Ascending aorta (tissue), 2 donors: ENCODE measurements at regions not wholly inside any gene's neighbourhood (a gene's known extent, or its start where the extent isn't known, plus 50 kb on each side); places are given as distances from the start of the nearest gene placed in this dataset.

Experiments
- DNase-seq, 2 donors: peaks; one replicate each; pipeline ENCODE4 v3.0.0-alpha.2; 2019; ENCODE audit warnings: low spot score in 2 of 2
- H3K27ac ChIP-seq, 2 donors: fragments of 200-600 bp; sonication (generic); one replicate each; pipeline ENCODE4 v1.5.1; 2016 to 2017; ENCODE audit warnings: mild to moderate bottlenecking in 1 of 2
- H3K27me3 ChIP-seq: fragments of 200-600 bp; sonication (generic); one replicate; pipeline ENCODE4 v1.5.1; 2017
- H3K36me3 ChIP-seq, 2 donors: fragments of 200-600 bp; sonication (generic); one replicate each; pipeline ENCODE4 v1.5.1; 2016
- H3K4me1 ChIP-seq, 2 donors: fragments of 200-600 bp; sonication (generic); one replicate each; pipeline ENCODE4 v1.5.1; 2016 to 2017; ENCODE audit warnings: mild to moderate bottlenecking in 1 of 2
- H3K4me3 ChIP-seq, 2 donors: fragments of 200-600 bp; sonication (generic); one replicate each; pipeline ENCODE4 v1.5.1; 2016 to 2017; ENCODE audit warnings: mild to moderate bottlenecking in 1 of 2
- H3K9me3 ChIP-seq, 2 donors: fragments of 200-600 bp; sonication (generic); one replicate each; pipeline ENCODE4 v1.5.1; 2016
- intact Hi-C: fragments of 100-400 bp; cut with DNase I; formaldehyde crosslinking; loops from one replicate; pipeline ENCODE4 v1.15.1; 2023
- TF ChIP-seq, protein P1 (sequence below), 3 experiments: fragments of 200-600 bp in 2 of 3; fragments of 450-650 bp in 1 of 3; sonication (generic) in 2 of 3; IDR thresholded peaks; one replicate each; pipeline ENCODE4 v1.5.1; 2016 to 2019; ENCODE audit warnings: antibody characterized with exemption in 3 of 3, mild to moderate bottlenecking in 1 of 3, moderate library complexity in 1 of 3

- TF ChIP-seq, protein P1, sequence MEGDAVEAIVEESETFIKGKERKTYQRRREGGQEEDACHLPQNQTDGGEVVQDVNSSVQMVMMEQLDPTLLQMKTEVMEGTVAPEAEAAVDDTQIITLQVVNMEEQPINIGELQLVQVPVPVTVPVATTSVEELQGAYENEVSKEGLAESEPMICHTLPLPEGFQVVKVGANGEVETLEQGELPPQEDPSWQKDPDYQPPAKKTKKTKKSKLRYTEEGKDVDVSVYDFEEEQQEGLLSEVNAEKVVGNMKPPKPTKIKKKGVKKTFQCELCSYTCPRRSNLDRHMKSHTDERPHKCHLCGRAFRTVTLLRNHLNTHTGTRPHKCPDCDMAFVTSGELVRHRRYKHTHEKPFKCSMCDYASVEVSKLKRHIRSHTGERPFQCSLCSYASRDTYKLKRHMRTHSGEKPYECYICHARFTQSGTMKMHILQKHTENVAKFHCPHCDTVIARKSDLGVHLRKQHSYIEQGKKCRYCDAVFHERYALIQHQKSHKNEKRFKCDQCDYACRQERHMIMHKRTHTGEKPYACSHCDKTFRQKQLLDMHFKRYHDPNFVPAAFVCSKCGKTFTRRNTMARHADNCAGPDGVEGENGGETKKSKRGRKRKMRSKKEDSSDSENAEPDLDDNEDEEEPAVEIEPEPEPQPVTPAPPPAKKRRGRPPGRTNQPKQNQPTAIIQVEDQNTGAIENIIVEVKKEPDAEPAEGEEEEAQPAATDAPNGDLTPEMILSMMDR (IDR thresholded peaks at IDR 0.05) = no peak
- intact Hi-C loops = no loop called here
Observed at GRCh38 chr13:44188257-44188656, 185.4 kb upstream of the SERP2 start.

GRCh38 chr13:44189085-44189484 is 184.5 kb upstream of the SERP2 start:
- Histone ChIP-seq H3K4me1 (peaks cover 0 to 2% of the 10 kb centered on the region in 2 donors), H3K36me3 (no peaks in the 10 kb centered on the region), H3K27ac (no peak overlapping the region), H3K4me3 (no peak overlapping the region), H3K9me3 (no peaks in the 10 kb centered on the region), H3K27me3 (no peaks in the 10 kb centered on the region)
- DNase-seq = no peak
- TF ChIP-seq, protein P1 (IDR thresholded peaks at IDR 0.05) = no peak
- intact Hi-C loops = no loop called here

More at GRCh38 chr13:44188257-44188656, 185.4 kb upstream of the SERP2 start:
- H3K9me3 ChIP-seq = no peaks in the 10 kb centered on the region
- H3K36me3 ChIP-seq = no peaks in the 10 kb centered on the region
- no peak overlapping the region for H3K4me3 ChIP-seq
- no peak for DNase-seq
- H3K4me1 ChIP-seq = peaks cover 0 to 2% of the 10 kb centered on the region in 2 donors
- no peak overlapping the region for H3K27ac ChIP-seq
- H3K27me3 ChIP-seq = no peaks in the 10 kb centered on the region

- Histone ChIP-seq H3K27ac (no peak overlapping the region), H3K27me3 (no peaks in the 10 kb centered on the region), H3K9me3 (no peaks in the 10 kb centered on the region), H3K36me3 (no peaks in the 10 kb centered on the region), H3K4me3 (peak overlapping the region; percentile 24 to 39), H3K4me1 (peaks cover 0 to 2% of the 10 kb centered on the region in 2 donors)
- TF ChIP-seq, protein P1 (IDR thresholded peaks at IDR 0.05) = no peak
- DNase-seq = no peak
- intact Hi-C loops = loop anchor here (1.0 to 10.0 kb wide), 2 partner anchors 246 to 286 kb away; no protein-coding TSS in a partner anchor
Observed at GRCh38 chr13:44191103-44191502, 182.5 kb upstream of the SERP2 start.

- intact Hi-C loops = loop anchor here (1.0 to 10.0 kb wide), 2 partner anchors 246 to 287 kb away; no protein-coding TSS in a partner anchor
- Histone ChIP-seq H3K27ac (peak overlapping the region in 1 of 2 donors; percentile 1), H3K4me3 (peak overlapping the region; percentile 24 to 39), H3K36me3 (no peaks in the 10 kb centered on the region), H3K9me3 (no peaks in the 10 kb centered on the region), H3K27me3 (no peaks in the 10 kb centered on the region), H3K4me1 (peaks cover 0 to 2% of the 10 kb centered on the region in 2 donors)
- TF ChIP-seq, protein P1 (IDR thresholded peaks at IDR 0.05) = peak; percentile 64 to 84 (median 83)
- peak in 1 of 2 donors; percentile 77 for DNase-seq
Observed at GRCh38 chr13:44191504-44192171, 182.0 kb upstream of the SERP2 start.

GRCh38 chr13:44193731-44194130 is 179.9 kb upstream of the SERP2 start:
- Histone ChIP-seq H3K27me3 (no peaks in the 10 kb centered on the region), H3K27ac (no peak overlapping the region), H3K4me3 (no peak overlapping the region), H3K36me3 (no peaks in the 10 kb centered on the region), H3K9me3 (no peaks in the 10 kb centered on the region), H3K4me1 (peaks cover 0 to 6% of the 10 kb centered on the region in 2 donors)
- intact Hi-C loops = loop anchor here (10.0 kb wide), 1 partner anchor 289 kb away; no protein-coding TSS in a partner anchor
- TF ChIP-seq, protein P1 (IDR thresholded peaks at IDR 0.05) = no peak
- DNase-seq = no peak
